Nucleus accumbens (tissue), 56 donors: ENCODE measurements at regions not wholly inside any gene's neighbourhood (a gene's known extent, or its start where the extent isn't known, plus 50 kb on each side); places are given as distances from the start of the nearest gene placed in this dataset.
"Not testable (repeated sequence)": the region's sequence is repeated elsewhere in the genome, so short reads cannot be mapped to it uniquely, and the experiment has no call there.

Source experiments
- DNase-seq, 56 donors: peaks; one replicate each; lab custom pipeline; 2025; lab: John Stamatoyannopoulos, UW

GRCh38 chr11:11220786-11221185, 132.3 kb downstream of the CSNK2A3 start:
- no peak for DNase-seq

GRCh38 chr11:11218629-11218986, 134.4 kb downstream of the CSNK2A3 start:
- no peak for DNase-seq

GRCh38 chr11:11217929-11218628, 135.0 kb downstream of the CSNK2A3 start:
- no peak for DNase-seq

GRCh38 chr11:11217289-11217928, 135.6 kb downstream of the CSNK2A3 start:
- no peak for DNase-seq

GRCh38 chr11:11215944-11216343, 137.1 kb downstream of the CSNK2A3 start:
- peak in 4 of 56 donors; percentile 12 to 44 (median 15) for DNase-seq

DNA sequence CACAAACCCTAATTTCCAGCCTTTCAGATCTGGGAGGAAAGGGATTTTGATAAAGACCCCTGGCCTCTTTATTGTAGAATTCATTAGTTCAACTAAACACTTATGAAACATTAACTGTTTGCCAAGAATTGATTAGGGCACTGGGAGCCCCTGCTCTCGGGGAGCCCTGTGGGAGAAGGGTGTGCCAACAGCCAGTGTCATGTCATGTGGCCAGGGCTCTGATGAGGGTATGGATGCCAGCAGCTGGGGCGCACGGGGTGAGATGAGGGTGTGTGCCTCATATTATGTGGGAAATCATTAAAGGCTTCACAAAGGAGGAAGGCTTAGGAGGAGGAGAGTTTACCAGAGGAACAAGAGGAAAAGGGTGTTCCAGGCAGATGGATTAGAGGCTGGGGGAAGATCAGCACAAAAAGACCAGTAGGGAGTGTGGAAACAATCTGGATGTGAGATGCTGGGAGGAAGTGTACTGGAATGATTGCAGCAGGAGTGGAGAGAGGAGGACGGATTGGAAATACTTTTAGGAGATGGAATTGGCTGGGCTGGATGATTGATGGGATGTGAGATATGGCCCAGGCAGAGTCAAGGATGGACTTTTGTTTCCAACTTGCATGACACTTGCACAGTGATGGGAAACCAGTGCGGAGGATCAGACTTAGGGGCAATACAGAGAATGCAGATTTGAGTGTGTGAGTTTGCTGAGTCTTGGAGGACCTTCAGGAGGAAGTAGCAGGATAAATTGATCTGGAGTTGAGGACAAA, 137.8 kb downstream of the CSNK2A3 start:
- no peak for DNase-seq

GRCh38 chr11:11213117-11213516, 139.9 kb downstream of the CSNK2A3 start:
- no peak for DNase-seq

DNA sequence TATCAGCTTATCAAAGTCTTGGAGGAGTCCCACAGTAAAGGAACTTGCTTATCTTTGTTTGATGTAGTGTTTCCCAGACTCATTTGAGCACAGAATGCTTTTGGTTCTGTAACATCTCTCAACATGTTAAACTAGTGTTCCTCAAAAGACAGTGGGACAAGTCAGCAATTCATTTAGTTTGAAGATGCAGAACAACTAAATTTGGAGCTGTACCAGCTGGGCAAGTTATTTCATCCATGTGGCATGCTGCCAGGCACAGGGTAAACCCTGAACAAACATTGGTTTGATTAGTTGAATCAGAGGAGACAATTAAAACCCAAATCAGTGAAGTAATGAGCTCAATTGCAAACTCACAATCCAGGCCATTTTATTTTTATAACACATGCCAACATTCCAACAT, 141.2 kb downstream of the CSNK2A3 start:
- peak in 2 of 56 donors; percentile 7 to 31 for DNase-seq

DNA sequence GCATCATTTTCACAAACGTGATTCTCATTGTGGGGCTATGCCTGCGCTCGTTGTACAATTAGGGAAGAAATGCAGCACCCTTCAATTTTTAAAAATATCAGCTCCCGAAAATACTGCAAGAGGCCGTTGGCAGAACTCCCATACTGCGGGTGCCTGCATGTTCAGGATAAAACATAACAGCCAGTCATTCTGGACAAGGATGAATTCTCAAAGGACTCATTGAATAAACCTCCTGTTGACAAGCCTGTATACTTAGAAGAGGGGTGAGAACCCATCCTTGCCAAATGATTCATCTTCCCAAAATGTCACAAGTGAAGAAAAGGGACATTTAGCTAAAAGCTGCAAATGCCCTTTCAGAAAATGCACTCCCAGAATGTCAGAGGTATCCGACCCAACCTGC, 141.9 kb downstream of the CSNK2A3 start:
- peak in 2 of 56 donors; percentile 16 to 31 for DNase-seq

DNA sequence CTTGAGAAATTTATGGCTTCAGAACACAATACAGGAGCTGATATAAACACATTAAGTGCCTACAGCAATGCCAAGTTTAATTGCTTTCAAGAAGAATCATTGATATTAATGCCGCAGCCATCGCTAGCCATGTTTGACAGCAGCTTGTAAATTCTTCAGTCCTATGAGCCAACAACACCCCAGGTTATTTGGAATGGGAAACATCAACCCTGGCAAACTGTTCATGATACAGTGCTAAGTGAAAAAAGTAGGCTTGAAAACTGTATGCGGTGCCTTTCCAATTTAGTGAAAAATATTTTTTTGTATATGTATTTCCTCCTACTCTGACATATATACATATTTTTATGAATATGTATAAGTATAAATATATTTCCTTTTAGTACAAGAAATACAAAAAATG, 142.6 kb downstream of the CSNK2A3 start:
- no peak for DNase-seq

- no peak for DNase-seq
These were observed 143.1 kb downstream of the CSNK2A3 start for GRCh38 chr11:11209967-11210366.

- no peak for DNase-seq
These were observed 144.1 kb downstream of the CSNK2A3 start for GRCh38 chr11:11208994-11209393.

DNA sequence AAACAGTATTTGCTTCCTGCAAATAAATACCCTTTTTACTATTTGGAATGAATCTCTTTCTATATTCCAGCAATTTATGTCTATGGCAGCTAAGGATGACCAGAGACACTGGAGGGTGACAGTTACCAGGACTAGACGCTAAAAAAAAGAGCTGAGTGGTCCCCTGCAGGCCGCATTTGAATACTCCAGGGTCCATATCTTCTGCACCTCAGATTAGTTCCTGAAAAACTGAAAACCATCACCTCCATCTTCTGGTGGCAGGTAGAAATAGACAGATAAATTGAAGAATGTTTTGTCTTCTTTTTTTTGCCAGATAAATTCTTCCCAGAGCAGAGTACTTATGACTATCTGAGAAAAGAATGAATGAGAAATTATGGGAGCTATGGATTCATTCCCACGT, 145.6 kb downstream of the CSNK2A3 start:
- DNase-seq, result no peak

DNA sequence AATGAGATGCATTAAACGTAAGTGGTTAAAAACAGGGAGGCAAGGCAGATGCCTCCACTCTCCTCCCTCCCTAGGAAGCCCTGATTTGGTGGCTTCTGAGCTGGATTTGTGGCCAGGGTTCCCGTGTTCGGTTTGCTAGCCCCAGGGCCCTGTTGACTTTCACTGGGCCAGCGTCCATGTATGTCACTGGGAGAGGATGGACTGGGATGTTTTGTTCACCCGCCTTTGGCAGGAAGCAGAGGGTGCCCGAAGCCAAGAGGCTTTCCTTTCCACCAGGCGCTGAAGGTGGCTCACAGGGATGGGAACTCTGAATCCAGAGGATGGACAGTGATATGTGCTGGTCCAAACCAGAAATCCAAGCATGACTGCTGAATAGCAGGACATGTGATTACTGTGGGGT, 146.6 kb downstream of the CSNK2A3 start:
- DNase-seq, result no peak

- no peak for DNase-seq
These were observed 150.2 kb downstream of the CSNK2A3 start for GRCh38 chr11:11202885-11203284.

DNA sequence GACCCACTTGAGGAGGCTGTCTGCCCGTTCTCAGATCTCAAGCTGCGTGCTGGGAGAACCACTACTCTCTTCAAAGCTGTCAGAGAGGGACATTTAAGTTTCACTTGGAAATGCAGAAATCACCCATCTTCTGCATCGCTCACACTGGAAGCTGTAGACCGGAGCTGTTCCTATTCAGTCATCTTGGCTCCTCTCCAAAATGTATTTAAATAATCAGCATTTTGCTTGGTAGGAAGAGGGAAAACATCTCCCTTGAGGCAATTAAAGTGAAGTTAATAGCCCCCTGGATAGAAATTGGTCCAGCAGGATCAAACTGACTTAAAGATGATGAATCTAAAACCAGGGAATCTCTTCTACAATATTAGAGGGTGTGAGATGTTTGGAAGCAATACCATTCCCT, 151.7 kb downstream of the CSNK2A3 start:
- not testable (repeated sequence) for DNase-seq

DNA sequence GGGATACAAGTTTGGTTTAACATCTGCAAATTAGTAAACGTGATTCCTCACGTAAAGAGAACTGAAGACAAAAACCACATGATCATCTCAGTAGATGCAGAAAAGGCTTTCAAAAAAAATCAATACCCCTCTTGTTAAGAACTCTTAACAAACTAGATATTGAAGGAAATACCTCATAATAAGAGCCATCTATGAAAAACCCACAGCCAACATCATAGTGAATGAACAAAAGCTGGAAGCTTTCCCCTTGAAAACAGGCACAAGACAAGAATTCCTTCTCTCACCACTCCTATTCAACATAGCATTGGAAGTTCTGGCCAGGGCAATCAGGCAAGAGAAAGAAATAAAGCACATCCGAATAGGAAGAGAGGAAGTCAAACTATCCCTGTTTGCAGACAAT, 160.5 kb downstream of the CSNK2A3 start:
- no peak for DNase-seq

DNA sequence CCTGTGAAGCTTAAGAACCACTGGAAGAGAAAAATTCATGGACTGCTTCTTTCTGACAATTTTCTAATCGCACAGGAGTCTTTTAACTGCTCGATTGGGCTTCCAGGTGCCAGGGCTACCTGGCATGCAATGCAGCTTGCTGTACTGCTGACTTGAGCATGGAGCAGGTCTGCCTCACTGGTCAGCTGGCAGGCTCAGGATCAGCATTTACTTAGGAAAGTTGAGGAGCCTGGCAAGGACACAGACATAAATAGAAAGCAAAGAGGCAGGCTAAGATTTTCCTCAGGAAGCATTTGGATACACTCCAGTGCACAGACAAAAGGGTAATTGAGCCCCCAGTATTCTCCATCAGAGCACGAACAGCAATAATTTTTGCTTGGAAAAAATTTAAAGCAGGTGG, 163.5 kb downstream of the CSNK2A3 start:
- peak in 7 of 56 donors; percentile 4 to 19 (median 11) for DNase-seq

- DNase-seq, result no peak
These were observed 166.8 kb downstream of the CSNK2A3 start for GRCh38 chr11:11186249-11186648.

DNA sequence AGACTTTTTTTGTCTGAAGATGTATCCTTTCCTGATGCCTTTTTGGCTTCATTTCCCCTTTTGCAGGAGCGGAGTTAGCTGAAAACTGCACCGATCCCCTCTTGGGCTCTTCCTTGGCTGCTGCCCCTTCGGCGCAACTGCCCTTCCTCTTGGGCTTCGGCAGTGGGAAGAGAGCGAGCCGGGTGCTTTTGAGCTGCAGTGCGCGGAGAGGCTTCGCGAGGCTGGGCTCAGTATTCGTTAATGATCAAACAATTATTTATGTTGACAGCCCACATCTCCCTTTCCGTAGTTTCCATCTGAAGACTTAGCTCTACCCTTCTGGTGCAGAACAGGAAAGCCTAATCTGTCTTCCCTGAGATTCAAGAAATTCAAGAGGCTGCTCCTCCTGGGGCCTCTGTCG, 170.8 kb downstream of the CSNK2A3 start:
- no peak for DNase-seq
